22Rv1 (cell line): ENCODE measurements at regions not wholly inside any gene's neighbourhood (a gene's known extent, or its start where the extent isn't known, plus 50 kb on each side); places are given as distances from the start of the nearest gene placed in this dataset.

Source experiments
- H3K27ac ChIP-seq: fragments of 450-650 bp; 2 replicates; pipeline ENCODE4 v1.5.1; 2017
- CTCF ChIP-seq: fragments of 450-650 bp; IDR thresholded peaks from 2 replicates; pipeline ENCODE4 v1.5.1; 2017; ENCODE audit warnings: mild to moderate bottlenecking
- ZFX ChIP-seq: fragments of 450-650 bp; IDR thresholded peaks from 2 replicates; pipeline ENCODE4 v1.6.1; 2017; ENCODE audit warnings: antibody characterized with exemption, borderline replicate concordance

- no peak for TF ChIP-seq CTCF
- no peak for TF ChIP-seq ZFX
- H3K27ac ChIP-seq, result no peak overlapping the region
These were observed 213.9 kb upstream of the STXBP5 start for GRCh38 chr6:146990284-146990683.

- no peak for TF ChIP-seq ZFX
- no peak for TF ChIP-seq CTCF
- H3K27ac ChIP-seq, result no peak overlapping the region
These were observed 213.1 kb upstream of the STXBP5 start for GRCh38 chr6:146990821-146991798.

- no peak overlapping the region for H3K27ac ChIP-seq
- TF ChIP-seq ZFX, result no peak
These were observed 207.2 kb upstream of the STXBP5 start for GRCh38 chr6:146997062-146997461.

GRCh38 chr6:146999766-147000165 lies 204.5 kb upstream of the STXBP5 start:
- no peak overlapping the region for H3K27ac ChIP-seq
- TF ChIP-seq ZFX, result no peak
- TF ChIP-seq CTCF, result no peak

- H3K27ac ChIP-seq, result no peak overlapping the region
- TF ChIP-seq ZFX (no peak), CTCF (no peak)
These were observed 203.4 kb upstream of the STXBP5 start for GRCh38 chr6:147000545-147001488.

GRCh38 chr6:147001621-147002020 lies 202.6 kb upstream of the STXBP5 start:
- TF ChIP-seq ZFX (no peak), CTCF (no peak)
- H3K27ac ChIP-seq, result no peak overlapping the region

- H3K27ac ChIP-seq, result no peak overlapping the region
- TF ChIP-seq ZFX (no peak), CTCF (no peak)
These were observed 201.0 kb upstream of the STXBP5 start for GRCh38 chr6:147003186-147003585.
